Smooth muscle cell (in vitro differentiated cells): ENCODE measurements at regions not wholly inside any gene's neighbourhood (a gene's known extent, or its start where the extent isn't known, plus 50 kb on each side); places are given as distances from the start of the nearest gene placed in this dataset.
"Not testable (repeated sequence)": the region's sequence is repeated elsewhere in the genome, so short reads cannot be mapped to it uniquely, and the experiment has no call there.

Source experiments
- DNase-seq: peaks from one replicate; lab custom pipeline; 2025; ENCODE audit not compliant: unreplicated experiment; lab: John Stamatoyannopoulos, UW
- H2AFZ ChIP-seq: fragments of 200-600 bp; sonication (generic); 2 replicates; pipeline ENCODE4 v1.6.0; 2016; ENCODE audit warnings: antibody characterized with exemption, low read depth, mild to moderate bottlenecking
- H3F3A ChIP-seq: fragments of 200-600 bp; sonication (generic); 2 replicates; pipeline ENCODE4 v1.6.0; 2017; ENCODE audit warnings: antibody characterized with exemption, low read depth
- H3K27ac ChIP-seq: fragments of 200-600 bp; sonication (generic); 2 replicates; pipeline ENCODE4 v1.5.1; 2016; ENCODE audit warnings: low read depth, mild to moderate bottlenecking
- H3K27me3 ChIP-seq: fragments of 200-600 bp; sonication (generic); 2 replicates; pipeline ENCODE4 v1.6.1; 2016; ENCODE audit warnings: low read depth, mild to moderate bottlenecking
- H3K36me3 ChIP-seq: fragments of 200-600 bp; sonication (generic); 2 replicates; pipeline ENCODE4 v1.5.1; 2016; ENCODE audit warnings: low read depth
- H3K4me1 ChIP-seq: fragments of 200-600 bp; sonication (generic); 2 replicates; pipeline ENCODE4 v1.5.1; 2016; ENCODE audit warnings: low read depth
- H3K4me2 ChIP-seq: fragments of 200-600 bp; sonication (generic); 2 replicates; pipeline ENCODE4 v1.6.0; 2016; ENCODE audit warnings: mild to moderate bottlenecking
- H3K4me3 ChIP-seq: fragments of 200-600 bp; sonication (generic); 2 replicates; pipeline ENCODE4 v1.5.1; 2016; ENCODE audit warnings: mild to moderate bottlenecking
- H3K79me2 ChIP-seq: fragments of 200-600 bp; sonication (generic); 2 replicates; pipeline ENCODE4 v1.6.0; 2016; ENCODE audit warnings: low read depth, mild to moderate bottlenecking
- H3K9ac ChIP-seq: fragments of 200-600 bp; sonication (generic); 2 replicates; pipeline ENCODE4 v1.6.0; 2016; ENCODE audit warnings: low read depth
- H3K9me3 ChIP-seq: fragments of 200-600 bp; sonication (generic); replicated peaks from 2 replicates; pipeline ENCODE4 v1.5.1; 2016; ENCODE audit warnings: low read depth
- H4K20me1 ChIP-seq: fragments of 200-600 bp; sonication (generic); 2 replicates; pipeline ENCODE4 v1.6.0; 2016; ENCODE audit warnings: low read depth
- WGBS: methylation state at CpG from one replicate; pipeline ENCODE4 v1.1.7; 2016; ENCODE audit warnings: low lambda C conversion rate; 5-methylcytosine and 5-hydroxymethylcytosine counted together
- TF ChIP-seq, protein P1 (sequence below): fragments of 200-600 bp; sonication (generic); IDR thresholded peaks from 2 replicates; pipeline ENCODE4 v1.5.1; 2017; ENCODE audit warnings: borderline replicate concordance, mild to moderate bottlenecking, antibody characterized with exemption; ENCODE audit not compliant: insufficient read depth, poor library complexity, severe bottlenecking

DNA sequence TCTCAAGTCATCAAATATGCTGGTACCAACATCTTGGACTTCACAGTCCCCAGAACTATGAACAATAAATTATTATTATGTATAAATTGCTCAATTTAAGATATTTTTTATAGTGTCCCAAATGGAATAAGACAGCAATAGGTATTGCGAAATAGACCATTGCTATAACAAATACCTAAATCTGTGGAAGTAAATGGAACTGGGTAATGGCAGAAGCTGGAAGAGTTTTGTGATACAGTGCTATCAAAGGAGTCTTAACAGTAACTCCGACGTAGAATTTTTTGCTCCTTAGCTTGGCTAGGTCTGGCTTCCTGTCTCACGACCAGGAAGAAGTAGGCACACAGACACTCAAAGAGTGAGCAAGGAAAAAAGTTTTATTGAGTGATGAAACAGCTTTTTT, 1791.5 kb downstream of the PLA2G4A start:
- 90% methylated on average over 4 of the region's 4 CpGs for WGBS

DNA sequence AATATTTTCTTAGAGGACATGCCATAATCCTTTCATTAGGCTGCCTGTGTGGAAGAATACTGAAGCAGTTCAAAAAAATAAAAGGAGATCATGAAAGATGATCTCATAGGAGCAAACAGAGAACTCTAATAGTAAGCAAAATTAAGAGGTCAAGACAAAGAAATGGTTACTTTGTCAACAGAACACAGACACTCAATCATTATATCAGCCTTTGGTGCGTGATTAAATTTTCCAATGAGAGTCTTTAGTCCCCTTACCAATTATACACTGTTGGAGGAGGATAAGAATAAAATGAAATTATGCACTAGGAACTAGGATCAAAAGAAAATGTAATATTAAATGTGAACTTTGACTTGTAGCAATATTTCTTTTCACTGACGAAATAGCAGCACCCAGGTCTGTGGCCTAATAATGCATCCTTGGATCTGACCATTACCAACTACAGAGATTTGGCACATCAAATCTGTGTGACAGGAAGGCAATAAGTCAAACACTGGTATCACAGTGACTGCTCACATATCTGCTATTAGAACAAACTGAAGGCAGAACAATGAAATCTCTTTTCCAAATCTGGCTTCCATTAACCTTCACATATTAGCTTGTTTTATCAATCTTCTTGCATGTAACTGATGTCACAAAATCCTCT, 1812.9 kb downstream of the PLA2G4A start:
- Histone ChIP-seq H3K4me2 (no peak overlapping the region), H3K27ac (no peak overlapping the region), H3K9ac (no peak overlapping the region), H3K4me3 (no peak overlapping the region), H3K4me1 (no peaks in the 10 kb centered on the region), H3F3A (no peaks in the 10 kb centered on the region), H3K36me3 (no peaks in the 10 kb centered on the region), H4K20me1 (no peaks in the 10 kb centered on the region), H3K9me3 (no peaks in the 10 kb centered on the region), H3K79me2 (no peaks in the 10 kb centered on the region), H3K27me3 (no peaks in the 10 kb centered on the region), H2AFZ (no peak overlapping the region)
- TF ChIP-seq, protein P1, sequence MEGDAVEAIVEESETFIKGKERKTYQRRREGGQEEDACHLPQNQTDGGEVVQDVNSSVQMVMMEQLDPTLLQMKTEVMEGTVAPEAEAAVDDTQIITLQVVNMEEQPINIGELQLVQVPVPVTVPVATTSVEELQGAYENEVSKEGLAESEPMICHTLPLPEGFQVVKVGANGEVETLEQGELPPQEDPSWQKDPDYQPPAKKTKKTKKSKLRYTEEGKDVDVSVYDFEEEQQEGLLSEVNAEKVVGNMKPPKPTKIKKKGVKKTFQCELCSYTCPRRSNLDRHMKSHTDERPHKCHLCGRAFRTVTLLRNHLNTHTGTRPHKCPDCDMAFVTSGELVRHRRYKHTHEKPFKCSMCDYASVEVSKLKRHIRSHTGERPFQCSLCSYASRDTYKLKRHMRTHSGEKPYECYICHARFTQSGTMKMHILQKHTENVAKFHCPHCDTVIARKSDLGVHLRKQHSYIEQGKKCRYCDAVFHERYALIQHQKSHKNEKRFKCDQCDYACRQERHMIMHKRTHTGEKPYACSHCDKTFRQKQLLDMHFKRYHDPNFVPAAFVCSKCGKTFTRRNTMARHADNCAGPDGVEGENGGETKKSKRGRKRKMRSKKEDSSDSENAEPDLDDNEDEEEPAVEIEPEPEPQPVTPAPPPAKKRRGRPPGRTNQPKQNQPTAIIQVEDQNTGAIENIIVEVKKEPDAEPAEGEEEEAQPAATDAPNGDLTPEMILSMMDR, result no peak
- 83% methylated on average over 2 of the region's 2 CpGs for WGBS
- DNase-seq, result no peak

More for the DNA sequence above, 1791.5 kb downstream of the PLA2G4A start:
- Histone ChIP-seq H3K9me3 (no peaks in the 10 kb centered on the region), H3K4me2 (no peak overlapping the region), H3K79me2 (no peaks in the 10 kb centered on the region), H3K4me3 (no peak overlapping the region), H2AFZ (no peak overlapping the region), H3K4me1 (no peaks in the 10 kb centered on the region), H3K27me3 (no peaks in the 10 kb centered on the region), H3K36me3 (no peaks in the 10 kb centered on the region), H3K27ac (no peak overlapping the region), H3K9ac (no peak overlapping the region), H4K20me1 (no peaks in the 10 kb centered on the region), H3F3A (no peaks in the 10 kb centered on the region)
- TF ChIP-seq, protein P1, result no peak
- DNase-seq, result no peak

GRCh38 chr1:188642704-188643103, 1814.0 kb downstream of the PLA2G4A start:
- Histone ChIP-seq H3K27ac (no peak overlapping the region), H3K36me3 (no peaks in the 10 kb centered on the region), H3K4me2 (no peak overlapping the region), H3K9ac (no peak overlapping the region), H4K20me1 (no peaks in the 10 kb centered on the region), H3F3A (no peaks in the 10 kb centered on the region), H2AFZ (no peak overlapping the region), H3K27me3 (no peaks in the 10 kb centered on the region), H3K9me3 (no peaks in the 10 kb centered on the region), H3K79me2 (no peaks in the 10 kb centered on the region), H3K4me1 (no peaks in the 10 kb centered on the region), H3K4me3 (no peak overlapping the region)
- TF ChIP-seq, protein P1, result no peak
- 95% methylated on average over 5 of the region's 5 CpGs for WGBS
- DNase-seq, result no peak

GRCh38 chr1:188652678-188653077, 1823.9 kb downstream of the PLA2G4A start:
- Histone ChIP-seq H3K36me3 (no peaks in the 10 kb centered on the region), H3K27me3 (no peaks in the 10 kb centered on the region), H3F3A (no peaks in the 10 kb centered on the region), H3K79me2 (no peaks in the 10 kb centered on the region), H3K4me2 (peak overlapping the region; percentile 21), H3K4me1 (no peaks in the 10 kb centered on the region), H4K20me1 (no peaks in the 10 kb centered on the region), H3K9ac (no peak overlapping the region), H2AFZ (peak overlapping the region; percentile 55), H3K4me3 (no peak overlapping the region), H3K9me3 (no peaks in the 10 kb centered on the region), H3K27ac (peak overlapping the region; percentile 5)
- WGBS, result 87% methylated on average over 1 of the region's 1 CpG
- DNase-seq, result no peak
- TF ChIP-seq, protein P1, result no peak

- not testable (repeated sequence) for H3K4me1 ChIP-seq, H3F3A ChIP-seq, H3K9me3 ChIP-seq, H2AFZ ChIP-seq, DNase-seq, H3K4me3 ChIP-seq, H3K27me3 ChIP-seq, H4K20me1 ChIP-seq, H3K36me3 ChIP-seq, H3K27ac ChIP-seq, H3K4me2 ChIP-seq, H3K79me2 ChIP-seq, H3K9ac ChIP-seq
- WGBS, result 95% methylated on average over 16 of the region's 16 CpGs
These were observed 1821.7 kb downstream of the BRINP3 start for GRCh38 chr1:188655966-188656365.
